ENCODE measurements at regions not wholly inside any gene's neighbourhood (a gene's known extent, or its start where the extent isn't known, plus 50 kb on each side); places are given as distances from the start of the nearest gene placed in this dataset.

GRCh38 chr3:61464518-61465140 lies 96.7 kb upstream of the PTPRG start:
- TF ChIP-seq POLR2A (IDR thresholded peaks at IDR 0.05) (no peak), CTCF (IDR thresholded peaks at IDR 0.05) (no peak), EP300 (IDR thresholded peaks at IDR 0.05) (no peak)

Measured in gastroesophageal sphincter (tissue), 3 donors.